Activated B cell treated with CpG ODN at 0.5 μM for 24 hours (primary cell): ENCODE measurements at regions not wholly inside any gene's neighbourhood (a gene's known extent, or its start where the extent isn't known, plus 50 kb on each side); places are given as distances from the start of the nearest gene placed in this dataset.

Experiments used
- ATAC-seq: fragments of 200-7000 bp; cut with Tn5 transposase; one replicate; pipeline ENCODE4 v1.10.0; 2021; ENCODE audit warnings: low read depth, mild to moderate bottlenecking, moderate library complexity
- CTCF ChIA-PET: fragments of 350-600 bp; sonication (Branson Sonifier 250); formaldehyde crosslinking; loops from one replicate; lab custom pipeline; 2021; ENCODE audit warnings: antibody characterized with exemption; lab: Charles Lee
- POLR2A ChIA-PET: fragments of 350-600 bp; sonication (Branson Sonifier 250); formaldehyde crosslinking; loops from one replicate; lab custom pipeline; 2021; ENCODE audit warnings: antibody characterized with exemption; lab: Charles Lee
- DNase-seq: peaks from one replicate; pipeline ENCODE4 v3.0.0; 2022
- H3K27ac Mint-ChIP-seq: one replicate; pipeline ENCODE4 v1.8.0; 2020; ENCODE audit warnings: mixed read lengths
- H3K27me3 Mint-ChIP-seq: one replicate; pipeline ENCODE4 v1.8.0; 2021; ENCODE audit warnings: mixed read lengths
- H3K36me3 Mint-ChIP-seq: one replicate; pipeline ENCODE4 v1.8.0; 2021; ENCODE audit warnings: low read depth, mixed read lengths
- H3K4me1 Mint-ChIP-seq: one replicate; pipeline ENCODE4 v1.8.0; 2021; ENCODE audit warnings: mixed read lengths
- H3K4me3 Mint-ChIP-seq: one replicate; pipeline ENCODE4 v1.8.0; 2020; ENCODE audit warnings: mild to moderate bottlenecking, mixed read lengths
- H3K9me3 Mint-ChIP-seq: one replicate; pipeline ENCODE4 v1.8.0; 2020; ENCODE audit warnings: mixed read lengths
- intact Hi-C: fragments of 100-400 bp; cut with micrococcal nuclease; formaldehyde crosslinking; loops from one replicate; pipeline ENCODE4 v1.15.1; 2024
- TF ChIP-seq, protein P1 (sequence below): fragments of 200-600 bp; IDR thresholded peaks from one replicate; pipeline ENCODE4 v1.8.0; 2022; ENCODE audit warnings: antibody characterized with exemption, mild to moderate bottlenecking

DNA sequence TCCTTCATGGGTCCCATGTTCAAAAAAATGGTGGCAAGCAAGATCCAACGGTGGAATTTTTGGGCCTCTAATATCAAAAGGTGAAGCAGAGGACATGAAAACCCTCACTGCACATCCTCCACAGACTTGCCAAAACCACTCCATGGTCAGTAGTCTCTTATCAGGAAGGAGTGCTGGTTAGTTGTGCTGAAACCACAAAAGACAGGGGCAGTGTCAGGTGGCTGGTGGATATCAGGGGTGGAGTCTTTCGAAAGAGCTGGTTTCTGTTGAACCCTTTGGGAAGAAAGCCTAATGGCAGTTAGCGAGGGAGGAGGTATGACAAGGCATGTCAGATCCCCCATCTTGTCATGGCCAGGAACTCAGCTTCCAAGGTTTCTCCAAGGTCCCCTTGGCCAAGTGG lies 395.9 kb upstream of the CAMK1G start:
- POLR2A ChIA-PET: no interaction called here
- no peaks in the 10 kb centered on the region for H3K36me3 Mint-ChIP-seq
- peaks cover 9% of the 10 kb centered on the region for H3K9me3 Mint-ChIP-seq
- no peaks in the 10 kb centered on the region for H3K4me1 Mint-ChIP-seq
- no peak overlapping the region for H3K27ac Mint-ChIP-seq
- no peak for ATAC-seq
- intact Hi-C loops: no loop called here
- TF ChIP-seq, protein P1, sequence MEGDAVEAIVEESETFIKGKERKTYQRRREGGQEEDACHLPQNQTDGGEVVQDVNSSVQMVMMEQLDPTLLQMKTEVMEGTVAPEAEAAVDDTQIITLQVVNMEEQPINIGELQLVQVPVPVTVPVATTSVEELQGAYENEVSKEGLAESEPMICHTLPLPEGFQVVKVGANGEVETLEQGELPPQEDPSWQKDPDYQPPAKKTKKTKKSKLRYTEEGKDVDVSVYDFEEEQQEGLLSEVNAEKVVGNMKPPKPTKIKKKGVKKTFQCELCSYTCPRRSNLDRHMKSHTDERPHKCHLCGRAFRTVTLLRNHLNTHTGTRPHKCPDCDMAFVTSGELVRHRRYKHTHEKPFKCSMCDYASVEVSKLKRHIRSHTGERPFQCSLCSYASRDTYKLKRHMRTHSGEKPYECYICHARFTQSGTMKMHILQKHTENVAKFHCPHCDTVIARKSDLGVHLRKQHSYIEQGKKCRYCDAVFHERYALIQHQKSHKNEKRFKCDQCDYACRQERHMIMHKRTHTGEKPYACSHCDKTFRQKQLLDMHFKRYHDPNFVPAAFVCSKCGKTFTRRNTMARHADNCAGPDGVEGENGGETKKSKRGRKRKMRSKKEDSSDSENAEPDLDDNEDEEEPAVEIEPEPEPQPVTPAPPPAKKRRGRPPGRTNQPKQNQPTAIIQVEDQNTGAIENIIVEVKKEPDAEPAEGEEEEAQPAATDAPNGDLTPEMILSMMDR: no peak
- CTCF ChIA-PET: interaction anchor here (2.2 kb wide), 1 partner anchor 16 kb away, joined by 4 read pairs; no protein-coding TSS in a partner anchor
- H3K27me3 Mint-ChIP-seq: peaks cover 3% of the 10 kb centered on the region
- DNase-seq: no peak
- no peak overlapping the region for H3K4me3 Mint-ChIP-seq

DNA sequence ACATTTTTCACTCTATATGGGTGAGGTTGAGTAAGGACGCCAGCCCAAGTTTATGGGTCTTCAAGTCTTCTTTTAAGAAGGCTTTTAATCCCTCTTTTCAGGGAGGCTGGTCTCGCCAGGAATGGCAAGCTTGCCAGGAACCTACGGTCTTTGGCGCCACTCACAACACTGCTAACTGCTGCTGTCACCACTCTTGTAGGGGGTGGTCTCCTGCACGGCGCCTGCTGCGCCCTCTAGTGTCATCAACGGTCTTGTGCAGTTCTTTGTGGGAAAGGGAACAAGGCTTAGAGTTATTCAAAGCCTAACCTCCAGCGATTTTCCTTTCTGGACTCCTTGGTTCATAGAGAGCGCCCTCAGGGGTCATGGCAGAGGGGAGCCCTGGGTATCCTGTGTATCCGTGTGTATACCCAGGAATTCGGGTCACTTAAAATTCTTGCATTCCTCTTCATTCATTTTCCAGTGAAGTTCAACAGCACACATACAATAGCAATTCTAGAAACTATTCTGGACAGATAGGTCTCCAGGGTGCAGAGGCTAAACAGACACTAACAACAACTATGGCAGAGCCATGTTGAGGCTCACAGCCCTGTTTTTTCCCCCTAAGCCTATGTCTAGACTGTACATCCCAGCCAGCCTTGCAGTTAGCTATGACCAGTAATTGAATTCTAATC lies 392.8 kb upstream of the CAMK1G start:
- CTCF ChIA-PET: no interaction called here
- POLR2A ChIA-PET: no interaction called here
- TF ChIP-seq, protein P1: no peak
- no peak overlapping the region for H3K4me3 Mint-ChIP-seq
- H3K4me1 Mint-ChIP-seq: no peaks in the 10 kb centered on the region
- no peak overlapping the region for H3K27ac Mint-ChIP-seq
- H3K27me3 Mint-ChIP-seq: peaks cover 3% of the 10 kb centered on the region
- intact Hi-C loops: no loop called here
- ATAC-seq (no peak), DNase-seq (no peak)
- no peaks in the 10 kb centered on the region for H3K36me3 Mint-ChIP-seq
- peaks cover 11% of the 10 kb centered on the region for H3K9me3 Mint-ChIP-seq

DNA sequence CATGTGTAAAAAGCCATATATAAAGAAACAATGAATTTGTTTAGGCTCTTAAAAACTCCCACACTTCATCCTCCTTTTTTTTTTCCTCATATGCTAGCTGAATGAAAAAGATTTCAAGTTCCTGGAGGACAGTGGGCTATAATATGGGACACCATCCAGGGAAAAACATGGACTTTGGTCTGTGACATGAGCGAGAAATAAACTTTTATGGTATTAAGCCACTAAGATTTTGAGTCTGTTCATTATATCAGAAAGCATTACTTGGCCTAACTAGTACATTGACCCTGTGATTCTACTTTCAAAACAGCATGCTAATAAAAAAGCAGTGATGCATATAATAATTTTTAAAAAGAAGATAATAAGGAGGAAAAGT lies 392.3 kb upstream of the CAMK1G start:
- CTCF ChIA-PET: no interaction called here

DNA sequence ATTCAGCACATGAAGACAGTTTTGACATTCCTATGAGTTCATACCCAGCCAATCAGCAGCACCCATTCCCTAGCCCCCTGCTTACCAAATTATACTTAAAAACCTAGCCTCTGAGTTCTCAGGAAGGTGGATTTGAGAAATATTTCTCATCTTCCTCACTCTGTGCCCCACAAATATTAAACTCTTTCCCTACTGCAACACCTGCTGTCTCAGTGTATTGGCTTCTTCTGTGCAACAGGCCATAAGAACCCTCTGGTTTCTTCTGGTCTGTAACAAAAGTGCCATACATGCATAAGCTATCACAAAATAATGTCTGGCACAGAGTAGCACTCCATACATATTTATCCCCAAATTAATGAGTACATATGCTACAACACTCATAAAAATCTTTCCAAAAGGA lies 387.4 kb upstream of the CAMK1G start:
- intact Hi-C loops: no loop called here
- ATAC-seq: no peak
- Mint-ChIP-seq H3K27ac (no peak overlapping the region), H3K4me3 (no peak overlapping the region), H3K36me3 (no peaks in the 10 kb centered on the region), H3K4me1 (no peaks in the 10 kb centered on the region), H3K27me3 (no peaks in the 10 kb centered on the region), H3K9me3 (peaks cover 22% of the 10 kb centered on the region)
- CTCF ChIA-PET: no interaction called here
- TF ChIP-seq, protein P1: no peak
- no peak for DNase-seq
- POLR2A ChIA-PET: no interaction called here

More for the DNA sequence above, 392.3 kb upstream of the CAMK1G start:
- Mint-ChIP-seq H3K4me3 (no peak overlapping the region), H3K4me1 (no peaks in the 10 kb centered on the region), H3K27ac (no peak overlapping the region), H3K36me3 (no peaks in the 10 kb centered on the region), H3K9me3 (peaks cover 16% of the 10 kb centered on the region), H3K27me3 (peaks cover 3% of the 10 kb centered on the region)
- ATAC-seq (no peak), DNase-seq (no peak)
- POLR2A ChIA-PET: no interaction called here
- TF ChIP-seq, protein P1: no peak
- intact Hi-C loops: no loop called here

DNA sequence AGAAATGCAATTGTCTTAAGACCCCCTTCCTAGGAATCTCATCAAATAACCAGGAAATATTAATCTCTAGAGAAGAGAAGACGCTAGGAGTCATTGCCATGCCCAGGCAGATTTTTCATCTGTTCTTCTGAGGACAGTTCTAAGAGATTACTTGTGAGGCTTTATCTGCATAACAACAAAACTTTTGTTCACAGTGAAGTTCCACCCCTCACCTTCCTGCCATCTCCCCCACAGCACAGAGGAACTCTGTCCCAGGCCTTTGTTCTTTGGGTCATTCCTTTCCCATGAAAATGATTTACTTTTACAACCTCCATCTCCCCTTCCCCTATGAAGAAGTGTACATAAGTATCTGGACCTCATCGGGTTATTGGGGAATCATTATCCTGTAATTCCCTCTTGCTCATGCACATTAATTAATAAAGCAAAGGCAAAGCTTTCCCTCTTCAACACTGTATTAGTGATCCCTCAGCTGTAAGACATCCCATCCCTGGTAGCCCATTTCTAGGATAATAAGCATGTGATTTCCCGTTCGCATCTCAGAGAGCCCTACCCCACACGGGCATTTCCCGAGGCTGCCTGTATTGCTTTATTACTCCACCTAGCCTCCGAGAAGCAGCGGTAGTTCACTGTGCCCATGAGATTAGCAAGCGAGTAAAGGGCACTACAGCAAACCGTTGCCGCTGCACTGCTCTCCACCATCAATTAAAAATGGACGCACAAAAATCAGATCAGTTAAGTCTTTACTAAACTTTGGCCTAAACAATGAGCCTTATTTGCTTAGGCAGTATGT lies 384.4 kb upstream of the CAMK1G start:
- Mint-ChIP-seq H3K27ac (no peak overlapping the region), H3K4me1 (no peaks in the 10 kb centered on the region), H3K36me3 (no peaks in the 10 kb centered on the region), H3K27me3 (peaks cover 2% of the 10 kb centered on the region), H3K4me3 (no peak overlapping the region), H3K9me3 (peaks cover 19% of the 10 kb centered on the region)
- no peak for DNase-seq
- no peak for ATAC-seq
- ChIA-PET CTCF (interaction anchor here (0.9 kb wide), 1 partner anchor 9 kb away, joined by 4 read pairs; no protein-coding TSS in a partner anchor), POLR2A (no interaction called here)
- TF ChIP-seq, protein P1: no peak
- intact Hi-C loops: no loop called here
